Endothelial cell of umbilical vein (primary cell): ENCODE measurements at regions not wholly inside any gene's neighbourhood (a gene's known extent, or its start where the extent isn't known, plus 50 kb on each side); places are given as distances from the start of the nearest gene placed in this dataset.

ENCODE experiments used
- BruUV-seq: library from RNA; stranded (reverse); fragments of 400-500 nt; replicated peaks from 2 replicates; lab custom pipeline; 2021; lab: Mats Ljungman, UMichigan
- CTCF ChIA-PET: fragments of 300-600, 350-600 bp; sonication (Branson Sonifier 250); formaldehyde crosslinking; loops from one replicate; lab custom pipeline; 2021; ENCODE audit warnings: antibody characterized with exemption, inconsistent platforms; lab: Charles Lee
- POLR2A ChIA-PET: fragments of 300-600, 350-600 bp; sonication (Branson Sonifier 250); formaldehyde crosslinking; loops from one replicate; lab custom pipeline; 2021; ENCODE audit warnings: antibody characterized with exemption, inconsistent platforms; lab: Charles Lee
- DNase-seq: peaks from one replicate; pipeline ENCODE4 v3.0.0-alpha.2; 2011; ENCODE audit warnings: low read depth, low spot score
- FAIRE-seq: peaks from 2 replicates; lab custom pipeline; 2011; peaks lifted over from hg19 to GRCh38; lab: Jason Lieb, UNC
- H2AFZ ChIP-seq: 2 replicates; pipeline ENCODE4 v1.6.0; 2012; ENCODE audit warnings: low read depth, low read length, control low read depth, inconsistent platforms
- H3K27ac ChIP-seq: 2 replicates; pipeline ENCODE4 v1.5.1; 2011; ENCODE audit warnings: low read depth, mild to moderate bottlenecking, control low read depth, low read length, moderate library complexity; ENCODE audit not compliant: insufficient read depth
- H3K27me3 ChIP-seq, 2 experiments: 2 replicates each; pipeline versions ENCODE4 v1.6.0 to v1.6.1; 2011; ENCODE audit warnings: low read length in 2 of 2, mixed read lengths in 1 of 2; ENCODE audit not compliant: control insufficient read depth in 2 of 2, insufficient read depth in 2 of 2
- H3K36me3 ChIP-seq, 2 experiments: 2 replicates in 1 of 2; 3 replicates in 1 of 2; pipeline ENCODE4 v1.5.1; 2011; ENCODE audit warnings: low read length in 2 of 2, mild to moderate bottlenecking in 1 of 2, moderate library complexity in 1 of 2; ENCODE audit not compliant: control insufficient read depth in 2 of 2, insufficient read depth in 2 of 2; ENCODE audit errors: extremely low read depth in 1 of 2
- H3K4me1 ChIP-seq: 3 replicates; pipeline ENCODE4 v1.5.1; 2011; ENCODE audit warnings: mild to moderate bottlenecking, low read length; ENCODE audit not compliant: control insufficient read depth, insufficient read depth; ENCODE audit errors: extremely low read depth
- H3K4me2 ChIP-seq: 2 replicates; pipeline ENCODE4 v1.6.1; 2011; ENCODE audit warnings: low read length, control low read depth, mixed read lengths; ENCODE audit not compliant: insufficient read depth
- H3K4me3 ChIP-seq, 3 experiments: fragments of 200-600 bp in 1 of 3; sonication (generic), shearing (Covaris generic) in 1 of 3; replicated peaks in 1 of 3; 2 replicates each; pipeline ENCODE4 v1.5.1; 2011 to 2016; ENCODE audit warnings: control low read depth in 3 of 3, low read length in 3 of 3, mild to moderate bottlenecking in 2 of 3, inconsistent platforms in 1 of 3, low read depth in 1 of 3, moderate library complexity in 1 of 3; ENCODE audit not compliant: insufficient read depth in 1 of 3
- H3K79me2 ChIP-seq: 2 replicates; pipeline ENCODE4 v1.6.0; 2012; ENCODE audit warnings: low read length, inconsistent platforms; ENCODE audit not compliant: control insufficient read depth, insufficient read depth
- H3K9ac ChIP-seq: replicated peaks from 2 replicates; pipeline ENCODE3; 2011; ENCODE audit warnings: low read length, control low read depth; ENCODE audit not compliant: insufficient read depth; ENCODE audit errors: extremely low read depth
- H3K9me1 ChIP-seq: replicated peaks from 3 replicates; pipeline ENCODE4 v1.6.0; 2011; ENCODE audit warnings: mild to moderate bottlenecking, low read length; ENCODE audit not compliant: control insufficient read depth, insufficient read depth; ENCODE audit errors: extremely low read depth
- H3K9me3 ChIP-seq: replicated peaks from 2 replicates; pipeline ENCODE4 v1.5.1; 2012; ENCODE audit warnings: low read length, inconsistent platforms; ENCODE audit not compliant: control insufficient read depth, insufficient read depth
- H4K20me1 ChIP-seq: replicated peaks from 2 replicates; pipeline ENCODE3; 2011; ENCODE audit warnings: mild to moderate bottlenecking, low read length; ENCODE audit not compliant: control insufficient read depth, insufficient read depth; ENCODE audit errors: extremely low read depth
- CTCF ChIP-seq, 2 donors: IDR thresholded peaks; 1 replicate in 1 of 2; 2 replicates in 1 of 2; pipeline ENCODE4 v1.5.1; 2011; ENCODE audit warnings: low read length in 2 of 2, mild to moderate bottlenecking in 2 of 2, moderate library complexity in 2 of 2, control low read depth in 1 of 2, inconsistent platforms in 1 of 2, low read depth in 1 of 2; ENCODE audit not compliant: insufficient read depth in 1 of 2; ENCODE audit errors: extremely low read depth in 1 of 2
- EZH2 ChIP-seq: IDR thresholded peaks from 2 replicates; pipeline ENCODE4 v1.6.1; 2012; ENCODE audit warnings: borderline replicate concordance, low read depth, mild to moderate bottlenecking, moderate library complexity, low read length, inconsistent platforms; ENCODE audit not compliant: severe bottlenecking
- FOS ChIP-seq: IDR thresholded peaks from 2 replicates; pipeline ENCODE4 v1.6.1; 2011; ENCODE audit warnings: mild to moderate bottlenecking, low read length, moderate library complexity, borderline replicate concordance; ENCODE audit not compliant: insufficient read depth
- GATA2 ChIP-seq: IDR thresholded peaks from 2 replicates; pipeline ENCODE4 v1.7.0; 2011; ENCODE audit warnings: low read depth, mild to moderate bottlenecking, moderate library complexity, mixed read lengths, low read length; ENCODE audit not compliant: insufficient read length, insufficient read depth
- JUN ChIP-seq: IDR thresholded peaks from 2 replicates; pipeline ENCODE4 v1.6.1; 2011; ENCODE audit warnings: borderline replicate concordance, low read depth; ENCODE audit not compliant: insufficient read length, insufficient read depth
- MAX ChIP-seq: IDR thresholded peaks from 2 replicates; pipeline ENCODE4 v1.6.1; 2011; ENCODE audit not compliant: insufficient read depth, insufficient read length
- MYC ChIP-seq: IDR thresholded peaks from one replicate; pipeline ENCODE4 v1.6.1; 2011; ENCODE audit warnings: mild to moderate bottlenecking, low read depth, low read length
- POLR2A ChIP-seq: IDR thresholded peaks from 2 replicates; pipeline ENCODE4 v1.6.1; 2012; ENCODE audit warnings: low read depth, mild to moderate bottlenecking, control low read depth, low read length
- POLR2AphosphoS5 ChIP-seq: IDR thresholded peaks from 2 replicates; pipeline ENCODE4 v1.6.1; 2012; ENCODE audit warnings: low read depth, mild to moderate bottlenecking, control low read depth, low read length, moderate library complexity; ENCODE audit not compliant: insufficient read depth
- dilution Hi-C: fragments of 300-500 bp; cut with MboI; formaldehyde crosslinking; loops from one replicate; pipeline ENCODE4 v1.15.0; 2019; ENCODE audit warnings: low sequenced_read_pairs; ENCODE audit not compliant: extremely low pct_ligation_motif_present
- intact Hi-C: fragments of 100-400 bp; cut with micrococcal nuclease; formaldehyde crosslinking; loops from one replicate; pipeline ENCODE4 v1.10.0; 2022

GRCh38 chr15:101559952-101560351 lies 70.4 kb upstream of the PCSK6 start:
- no peak for FAIRE-seq
- CTCF ChIA-PET = no interaction called here
- no TSS peak for BruUV-seq

More at GRCh38 chr15:101559952-101560351, 70.4 kb upstream of the PCSK6 start:
- Histone ChIP-seq H2AFZ (no peak overlapping the region), H3K9ac (no peak overlapping the region), H3K36me3 (no peaks in the 10 kb centered on the region), H3K27me3 (no peaks in the 10 kb centered on the region), H3K4me1 (no peaks in the 10 kb centered on the region), H3K79me2 (no peaks in the 10 kb centered on the region), H3K4me2 (no peak overlapping the region), H3K9me3 (no peaks in the 10 kb centered on the region), H3K9me1 (no peaks in the 10 kb centered on the region), H3K4me3 (no peak overlapping the region), H3K27ac (no peak overlapping the region), H4K20me1 (no peaks in the 10 kb centered on the region)
- TF ChIP-seq EZH2 (no peak), MYC (no peak), CTCF (IDR thresholded peaks at IDR 0.05; ENCODE audit: extremely low read depth in 1 of 2, insufficient read depth in 1 of 2, low read depth in 1 of 2, low read length in 2 of 2) (no peak), MAX (no peak), POLR2AphosphoS5 (no peak), POLR2A (no peak), GATA2 (no peak), JUN (no peak), FOS (no peak)
- no peak for DNase-seq
- intact Hi-C loops = no loop called here
- POLR2A ChIA-PET = no interaction called here
- dilution Hi-C loops = no loop called here
